Ovary (tissue), 3 donors: ENCODE measurements at regions not wholly inside any gene's neighbourhood (a gene's known extent, or its start where the extent isn't known, plus 50 kb on each side); places are given as distances from the start of the nearest gene placed in this dataset.

Experiments used
- CTCF ChIP-seq, 3 donors: fragments of 450-650 bp in 2 of 3; fragments of 200-600 bp in 1 of 3; IDR thresholded peaks; one replicate each; pipeline versions ENCODE4 v1.5.1 to v1.8.0; 2016 to 2022; ENCODE audit warnings: antibody characterized with exemption in 3 of 3, mild to moderate bottlenecking in 1 of 3
- EP300 ChIP-seq: sonication (generic); formaldehyde crosslinking; IDR thresholded peaks from one replicate; pipeline ENCODE4 v1.6.1; 2017; ENCODE audit warnings: antibody characterized with exemption
- POLR2A ChIP-seq: fragments of 450-650 bp; IDR thresholded peaks from one replicate; pipeline ENCODE4 v1.6.1; 2017; ENCODE audit warnings: antibody characterized with exemption, mild to moderate bottlenecking, moderate library complexity
- donor health status: DM: no; HTN: no; CAD: no.

DNA sequence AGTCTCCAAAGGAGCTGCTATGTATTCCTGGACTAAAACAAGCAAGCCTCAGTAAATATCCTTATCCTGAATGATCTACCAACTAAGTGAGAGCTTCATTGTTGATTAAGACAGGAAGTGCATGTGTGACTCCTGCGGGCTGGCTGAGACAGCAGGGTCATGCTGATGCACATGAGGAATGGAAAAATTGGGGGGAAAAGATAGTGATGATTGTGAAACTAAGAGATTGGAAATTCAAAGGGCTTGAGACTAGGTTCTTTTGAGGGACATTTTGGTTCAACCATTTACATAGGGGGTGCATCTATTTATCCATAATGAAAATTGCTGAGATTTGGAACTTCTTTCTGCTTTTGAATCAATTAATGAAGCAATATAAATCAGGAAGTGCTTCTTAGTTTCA is 61.1 kb upstream of the C1QTNF7 start:
- TF ChIP-seq CTCF (IDR thresholded peaks at IDR 0.05): no peak
- no peak for TF ChIP-seq POLR2A
- no peak for TF ChIP-seq EP300
